ENCODE measurements at regions not wholly inside any gene's neighbourhood (a gene's known extent, or its start where the extent isn't known, plus 50 kb on each side); places are given as distances from the start of the nearest gene placed in this dataset.

DNA sequence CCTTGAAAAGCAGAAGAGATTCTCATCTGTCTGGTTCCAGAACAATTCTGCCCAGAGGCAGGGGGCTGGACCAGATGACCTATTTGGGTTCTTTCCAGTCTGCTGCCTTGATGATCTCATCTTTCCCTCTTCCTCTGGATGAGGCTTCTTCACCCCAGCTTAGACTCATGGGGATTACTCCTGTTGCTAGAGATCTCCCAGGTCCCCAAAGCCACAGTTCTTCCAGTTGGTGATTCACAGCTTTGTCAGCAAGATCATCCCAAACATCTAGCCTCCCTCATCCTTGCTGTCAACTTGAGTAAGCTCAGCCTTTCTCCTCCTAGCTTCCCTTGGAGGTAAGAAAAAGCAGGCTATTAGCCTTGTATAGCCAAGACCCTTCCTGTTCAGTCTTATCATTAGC, 64.2 kb upstream of the PJA1 start:
- H3K36me3 ChIP-seq (replicated peaks; ENCODE audit: low read depth, low read length): no peaks in the 10 kb centered on the region
- H3K4me3 ChIP-seq (ENCODE audit: low read length): no peak overlapping the region

DNA sequence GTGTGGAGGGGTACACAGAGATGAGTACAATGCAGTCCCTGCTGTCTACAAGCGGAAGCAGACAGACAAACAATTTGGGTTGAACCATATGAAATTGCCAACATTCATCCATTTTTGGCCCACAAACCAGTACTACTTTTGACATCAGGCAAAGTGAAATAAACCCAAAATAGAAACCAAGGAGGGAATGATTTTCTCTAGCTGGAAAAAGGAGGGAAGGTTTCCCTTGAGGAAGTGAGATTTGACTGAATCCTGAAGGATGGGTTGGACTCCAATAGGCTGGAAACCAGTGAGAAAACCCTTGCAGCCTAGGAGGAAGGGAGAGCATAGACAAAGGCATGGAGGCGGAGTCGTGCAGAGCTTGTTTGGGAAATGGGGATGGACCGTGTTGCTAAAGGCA, 63.5 kb upstream of the PJA1 start:
- H3K27me3 ChIP-seq (ENCODE audit: low read depth, low read length): no peaks in the 10 kb centered on the region
- no peak overlapping the region for H3K4me2 ChIP-seq (ENCODE audit: low read length)
- H3K9ac ChIP-seq (ENCODE audit: low read length): no peak overlapping the region
- TF ChIP-seq, protein P1, sequence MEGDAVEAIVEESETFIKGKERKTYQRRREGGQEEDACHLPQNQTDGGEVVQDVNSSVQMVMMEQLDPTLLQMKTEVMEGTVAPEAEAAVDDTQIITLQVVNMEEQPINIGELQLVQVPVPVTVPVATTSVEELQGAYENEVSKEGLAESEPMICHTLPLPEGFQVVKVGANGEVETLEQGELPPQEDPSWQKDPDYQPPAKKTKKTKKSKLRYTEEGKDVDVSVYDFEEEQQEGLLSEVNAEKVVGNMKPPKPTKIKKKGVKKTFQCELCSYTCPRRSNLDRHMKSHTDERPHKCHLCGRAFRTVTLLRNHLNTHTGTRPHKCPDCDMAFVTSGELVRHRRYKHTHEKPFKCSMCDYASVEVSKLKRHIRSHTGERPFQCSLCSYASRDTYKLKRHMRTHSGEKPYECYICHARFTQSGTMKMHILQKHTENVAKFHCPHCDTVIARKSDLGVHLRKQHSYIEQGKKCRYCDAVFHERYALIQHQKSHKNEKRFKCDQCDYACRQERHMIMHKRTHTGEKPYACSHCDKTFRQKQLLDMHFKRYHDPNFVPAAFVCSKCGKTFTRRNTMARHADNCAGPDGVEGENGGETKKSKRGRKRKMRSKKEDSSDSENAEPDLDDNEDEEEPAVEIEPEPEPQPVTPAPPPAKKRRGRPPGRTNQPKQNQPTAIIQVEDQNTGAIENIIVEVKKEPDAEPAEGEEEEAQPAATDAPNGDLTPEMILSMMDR (IDR thresholded peaks at IDR 0.05; ENCODE audit: low read depth, low read length): no peak
- TF ChIP-seq EZH2phosphoT487 (IDR thresholded peaks at IDR 0.05; ENCODE audit: low read depth): no peak
- H3K9me3 ChIP-seq (ENCODE audit: insufficient read depth, low read length): no peaks in the 10 kb centered on the region
- H3K36me3 ChIP-seq (replicated peaks; ENCODE audit: low read depth, low read length): no peaks in the 10 kb centered on the region
- H4K20me1 ChIP-seq (ENCODE audit: insufficient read depth, low read length): no peaks in the 10 kb centered on the region
- H3K79me2 ChIP-seq (ENCODE audit: low read length): no peaks in the 10 kb centered on the region
- H3K27ac ChIP-seq (ENCODE audit: low read length): no peak overlapping the region
- peaks cover 22% of the 10 kb centered on the region for H3K4me1 ChIP-seq (ENCODE audit: low read length)
- H2AFZ ChIP-seq (ENCODE audit: low read depth, low read length): no peak overlapping the region
- no peak overlapping the region for H3K4me3 ChIP-seq (ENCODE audit: low read length)

More for the DNA sequence above, 64.2 kb upstream of the PJA1 start:
- H3K9me3 ChIP-seq (ENCODE audit: insufficient read depth, low read length): no peaks in the 10 kb centered on the region
- TF ChIP-seq, protein P1 (IDR thresholded peaks at IDR 0.05; ENCODE audit: low read depth, low read length): no peak
- no peak for TF ChIP-seq EZH2phosphoT487 (IDR thresholded peaks at IDR 0.05; ENCODE audit: low read depth)
- no peak overlapping the region for H3K9ac ChIP-seq (ENCODE audit: low read length)
- no peak overlapping the region for H2AFZ ChIP-seq (ENCODE audit: low read depth, low read length)
- no peaks in the 10 kb centered on the region for H4K20me1 ChIP-seq (ENCODE audit: insufficient read depth, low read length)
- no peak overlapping the region for H3K27ac ChIP-seq (ENCODE audit: low read length)
- no peaks in the 10 kb centered on the region for H3K79me2 ChIP-seq (ENCODE audit: low read length)
- H3K4me1 ChIP-seq (ENCODE audit: low read length): peaks cover 24% of the 10 kb centered on the region
- no peak overlapping the region for H3K4me2 ChIP-seq (ENCODE audit: low read length)
- no peaks in the 10 kb centered on the region for H3K27me3 ChIP-seq (ENCODE audit: low read depth, low read length)

DNA sequence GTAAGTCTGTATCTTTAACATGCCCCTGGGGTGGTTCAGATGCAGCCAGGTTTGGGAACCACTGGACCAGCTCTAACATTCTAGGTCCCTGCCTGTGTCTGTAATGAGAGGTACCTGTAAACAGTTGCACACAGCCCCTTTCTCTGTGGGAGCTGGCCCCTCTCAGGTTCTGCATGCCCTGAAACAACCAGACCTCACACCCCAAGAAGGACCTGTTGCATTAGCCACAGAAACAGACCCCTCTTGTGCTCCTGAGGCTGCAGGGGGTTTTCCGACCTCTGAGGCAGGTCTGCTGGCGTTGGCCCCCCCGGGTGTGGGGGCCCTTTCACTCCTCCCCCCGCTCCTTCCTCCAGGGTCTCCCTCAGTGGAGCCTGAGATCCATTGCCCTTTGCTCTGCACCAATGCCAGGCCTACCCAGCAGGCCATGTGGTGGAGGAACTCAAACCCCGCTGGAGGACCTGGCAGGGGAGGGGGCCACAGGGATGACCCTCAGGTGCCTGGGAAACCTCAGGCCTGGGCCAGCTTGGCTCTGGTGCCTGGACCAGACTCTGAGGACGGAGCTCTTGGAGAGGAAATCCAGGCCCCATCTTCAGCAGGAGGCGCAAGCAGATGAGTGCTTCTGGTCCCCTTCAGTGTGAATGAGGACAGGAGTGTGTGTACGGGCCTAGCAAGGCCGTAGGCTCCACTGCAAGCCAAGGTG, 61.4 kb upstream of the PJA1 start:
- TF ChIP-seq EZH2phosphoT487 (IDR thresholded peaks at IDR 0.05; ENCODE audit: low read depth): no peak
- TF ChIP-seq, protein P1 (IDR thresholded peaks at IDR 0.05; ENCODE audit: low read depth, low read length): no peak
- no peak overlapping the region for H3K27ac ChIP-seq (ENCODE audit: low read length)

DNA sequence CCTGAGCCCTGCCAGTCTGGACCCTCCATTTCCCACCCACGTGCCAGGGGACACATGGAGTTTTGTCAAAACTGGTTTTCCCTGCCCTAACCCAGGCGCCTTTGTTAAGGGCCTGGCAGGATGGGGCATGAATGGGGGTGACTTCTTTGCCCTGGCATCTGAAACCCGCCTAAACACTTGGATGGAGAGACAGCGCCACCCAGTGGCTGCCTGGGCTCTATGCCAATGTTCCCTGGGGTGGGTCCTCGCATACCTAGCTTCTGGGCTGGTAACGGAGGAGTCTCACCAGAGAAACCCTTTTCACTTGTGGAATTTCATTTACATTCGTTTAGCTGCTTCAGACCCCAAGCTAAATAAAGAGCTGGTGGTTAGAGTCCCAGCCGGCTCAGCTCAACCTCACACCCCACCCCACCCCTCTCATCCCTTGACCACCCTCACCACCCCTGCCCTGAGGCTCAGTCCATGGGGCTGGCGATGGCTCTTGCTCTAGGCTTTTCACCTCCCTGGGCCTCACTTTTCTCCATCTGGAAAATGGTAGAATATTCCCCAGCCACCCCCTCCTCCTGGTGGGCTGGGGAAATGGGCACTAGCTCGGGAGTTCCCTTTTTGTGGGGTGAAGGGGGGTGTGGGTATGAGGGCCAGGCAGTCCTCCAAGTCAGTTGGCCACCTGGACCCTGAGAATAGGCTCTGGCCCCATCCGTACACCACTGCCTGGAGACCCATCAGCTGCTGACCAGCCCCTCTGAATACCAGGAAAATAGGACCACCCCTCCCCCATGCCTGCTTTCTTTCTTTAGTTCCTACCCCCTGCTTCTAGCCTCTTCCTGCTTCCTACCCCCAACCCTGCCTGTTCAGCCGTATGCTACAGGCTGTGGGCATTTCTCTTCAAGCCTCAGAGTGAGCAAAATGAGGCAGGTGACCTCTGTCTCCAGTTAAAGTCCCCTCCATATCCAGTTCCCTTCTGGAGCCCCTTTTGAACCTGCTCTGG, 57.1 kb upstream of the PJA1 start:
- Histone ChIP-seq H3K4me3 (ENCODE audit: low read length) (0 out of 2 replicates have a peak overlapping the region, but pooled peaks have one; percentile 20), H3K27ac (ENCODE audit: low read length) (no peak overlapping the region), H3K4me1 (ENCODE audit: low read length) (peaks cover 21% of the 10 kb centered on the region), H3K79me2 (ENCODE audit: low read length) (no peaks in the 10 kb centered on the region), H3K9me3 (ENCODE audit: insufficient read depth, low read length) (no peaks in the 10 kb centered on the region), H2AFZ (ENCODE audit: low read depth, low read length) (no peak overlapping the region), H3K36me3 (replicated peaks; ENCODE audit: low read depth, low read length) (no peaks in the 10 kb centered on the region), H3K4me2 (ENCODE audit: low read length) (peak overlapping the region; percentile 33), H3K27me3 (ENCODE audit: low read depth, low read length) (no peaks in the 10 kb centered on the region), H3K9ac (ENCODE audit: low read length) (no peak overlapping the region), H4K20me1 (ENCODE audit: insufficient read depth, low read length) (no peaks in the 10 kb centered on the region)
- TF ChIP-seq, protein P1 (IDR thresholded peaks at IDR 0.05; ENCODE audit: low read depth, low read length): peak; percentile 79
- no peak for TF ChIP-seq EZH2phosphoT487 (IDR thresholded peaks at IDR 0.05; ENCODE audit: low read depth)

More for the DNA sequence above, 61.4 kb upstream of the PJA1 start:
- Histone ChIP-seq H3K79me2 (ENCODE audit: low read length) (no peaks in the 10 kb centered on the region), H3K4me1 (ENCODE audit: low read length) (peaks cover 26% of the 10 kb centered on the region), H3K27me3 (ENCODE audit: low read depth, low read length) (no peaks in the 10 kb centered on the region), H3K4me2 (ENCODE audit: low read length) (no peak overlapping the region), H3K36me3 (replicated peaks; ENCODE audit: low read depth, low read length) (no peaks in the 10 kb centered on the region), H3K9me3 (ENCODE audit: insufficient read depth, low read length) (no peaks in the 10 kb centered on the region), H2AFZ (ENCODE audit: low read depth, low read length) (no peak overlapping the region), H3K9ac (ENCODE audit: low read length) (no peak overlapping the region), H4K20me1 (ENCODE audit: insufficient read depth, low read length) (no peaks in the 10 kb centered on the region), H3K4me3 (ENCODE audit: low read length) (no peak overlapping the region)

Measured in OCI-LY3 (cell line).